GM23338 (cell line): ENCODE measurements at regions not wholly inside any gene's neighbourhood (a gene's known extent, or its start where the extent isn't known, plus 50 kb on each side); places are given as distances from the start of the nearest gene placed in this dataset.

Experiments
- ATAC-seq: fragments of 200-7000 bp; cut with Tn5 transposase; 3 replicates; pipeline ENCODE4 v1.9.1; 2020
- DNase-seq: peaks from one replicate; pipeline ENCODE4 v3.0.0-alpha.2; 2015; ENCODE audit warnings: low spot score
- H2AFZ ChIP-seq: fragments of 200-600 bp; sonication (generic); 2 replicates; pipeline ENCODE4 v1.8.0; 2016; ENCODE audit warnings: antibody characterized with exemption, mild to moderate bottlenecking, moderate library complexity
- H3F3A ChIP-seq: fragments of 200-600 bp; sonication (generic); replicated peaks from 2 replicates; pipeline ENCODE4 v1.8.0; 2017; ENCODE audit warnings: antibody characterized with exemption, mixed run types, low read depth
- H3K27ac ChIP-seq: fragments of 200-600 bp; sonication (generic); 2 replicates; pipeline ENCODE4 v1.6.1; 2016; ENCODE audit warnings: low read depth
- H3K27me3 ChIP-seq: fragments of 200-600 bp; sonication (generic); 2 replicates; pipeline ENCODE4 v1.8.0; 2016; ENCODE audit warnings: mild to moderate bottlenecking, mixed run types, moderate library complexity; ENCODE audit not compliant: insufficient read depth
- H3K36me3 ChIP-seq: fragments of 200-600 bp; sonication (generic); 2 replicates; pipeline ENCODE4 v1.8.0; 2016; ENCODE audit warnings: mild to moderate bottlenecking; ENCODE audit not compliant: insufficient read depth
- H3K4me1 ChIP-seq: fragments of 200-600 bp; sonication (generic); 2 replicates; pipeline ENCODE4 v1.8.0; 2016; ENCODE audit warnings: mild to moderate bottlenecking, moderate library complexity; ENCODE audit not compliant: insufficient read depth
- H3K4me2 ChIP-seq: fragments of 200-600 bp; sonication (generic); 2 replicates; pipeline ENCODE4 v1.7.1; 2017; ENCODE audit warnings: mixed run types
- H3K4me3 ChIP-seq: fragments of 200-600 bp; sonication (generic); 2 replicates; pipeline ENCODE4 v1.6.1; 2016; ENCODE audit warnings: mixed run types
- H3K79me2 ChIP-seq: fragments of 200-600 bp; sonication (generic); replicated peaks from 2 replicates; pipeline ENCODE4 v1.8.0; 2017; ENCODE audit warnings: mild to moderate bottlenecking; ENCODE audit not compliant: insufficient read depth
- H3K9me2 ChIP-seq: fragments of 200-600 bp; sonication (generic); 2 replicates; pipeline ENCODE4 v1.8.0; 2017; ENCODE audit not compliant: insufficient read depth
- H4K20me1 ChIP-seq: fragments of 200-600 bp; sonication (generic); replicated peaks from 2 replicates; pipeline ENCODE4 v1.8.0; 2017; ENCODE audit warnings: mild to moderate bottlenecking; ENCODE audit not compliant: insufficient read depth
- H3K27ac Mint-ChIP-seq: 2 replicates; pipeline ENCODE4 v1.8.0; 2020; ENCODE audit warnings: inconsistent platforms, mild to moderate bottlenecking, moderate library complexity, mixed read lengths
- H3K27me3 Mint-ChIP-seq: 3 replicates; pipeline ENCODE4 v1.8.0; 2022; ENCODE audit warnings: low read depth, mild to moderate bottlenecking, moderate library complexity, mixed read lengths, inconsistent platforms; ENCODE audit not compliant: insufficient read depth, poor library complexity
- H3K36me3 Mint-ChIP-seq: 3 replicates; pipeline ENCODE4 v1.8.0; 2021; ENCODE audit warnings: low read depth, mild to moderate bottlenecking, inconsistent platforms, moderate library complexity, mixed read lengths
- H3K4me1 Mint-ChIP-seq: 3 replicates; pipeline ENCODE4 v1.8.0; 2020; ENCODE audit warnings: mild to moderate bottlenecking, inconsistent platforms, mixed read lengths
- H3K4me3 Mint-ChIP-seq: 3 replicates; pipeline ENCODE4 v1.8.0; 2021; ENCODE audit warnings: moderate library complexity, mild to moderate bottlenecking, inconsistent platforms, mixed read lengths
- H3K9me3 Mint-ChIP-seq: 3 replicates; pipeline ENCODE4 v1.8.0; 2020; ENCODE audit warnings: moderate library complexity, mild to moderate bottlenecking, inconsistent platforms, mixed read lengths
- CREB1 ChIP-seq: fragments of 250-450 bp; sonication (Bioruptor Pico); IDR thresholded peaks from 2 replicates; pipeline ENCODE4 v1.5.0; 2020; ENCODE audit warnings: low read depth, mild to moderate bottlenecking, moderate library complexity
- EZH2 ChIP-seq: fragments of 200-600 bp; sonication (generic); IDR thresholded peaks from one replicate; pipeline ENCODE4 v1.8.0; 2017; ENCODE audit warnings: antibody characterized with exemption, mild to moderate bottlenecking, low read depth; ENCODE audit not compliant: unreplicated experiment
- EZH2phosphoT487 ChIP-seq: fragments of 200-600 bp; sonication (generic); IDR thresholded peaks from one replicate; pipeline ENCODE4 v1.8.1; 2018; ENCODE audit warnings: antibody characterized with exemption; ENCODE audit not compliant: unreplicated experiment
- NANOG ChIP-seq: IDR thresholded peaks from 2 replicates; pipeline ENCODE4 v1.6.1; 2016; ENCODE audit warnings: antibody characterized with exemption, borderline replicate concordance
- STAT1 ChIP-seq: IDR thresholded peaks from one replicate; pipeline ENCODE4 v1.6.1; 2016; ENCODE audit warnings: antibody characterized with exemption; ENCODE audit not compliant: unreplicated experiment
- ZNF114 ChIP-seq: fragments of 250-450 bp; sonication (Bioruptor Pico); IDR thresholded peaks from 2 replicates; pipeline ENCODE4 v1.5.0; 2020; ENCODE audit warnings: mild to moderate bottlenecking, moderate library complexity
- ZNF331 ChIP-seq: fragments of 250-450 bp; sonication (Bioruptor Pico); IDR thresholded peaks from 2 replicates; pipeline ENCODE4 v1.5.0; 2020; ENCODE audit warnings: low read depth, mild to moderate bottlenecking, moderate library complexity
- TF ChIP-seq, protein P1 (sequence below), 2 experiments: fragments of 200-600 bp in 1 of 2; sonication (generic) in 1 of 2; conservative IDR thresholded peaks; 2 replicates each; pipeline versions ENCODE4 v1.5.1 to v1.6.1; 2016 to 2017; ENCODE audit warnings: antibody characterized with exemption in 2 of 2, low read depth in 2 of 2, mild to moderate bottlenecking in 2 of 2, moderate library complexity in 1 of 2
- TF ChIP-seq, protein P2 (sequence below): IDR thresholded peaks from 2 replicates; pipeline ENCODE4 v1.6.1; 2016; ENCODE audit warnings: antibody characterized with exemption

DNA sequence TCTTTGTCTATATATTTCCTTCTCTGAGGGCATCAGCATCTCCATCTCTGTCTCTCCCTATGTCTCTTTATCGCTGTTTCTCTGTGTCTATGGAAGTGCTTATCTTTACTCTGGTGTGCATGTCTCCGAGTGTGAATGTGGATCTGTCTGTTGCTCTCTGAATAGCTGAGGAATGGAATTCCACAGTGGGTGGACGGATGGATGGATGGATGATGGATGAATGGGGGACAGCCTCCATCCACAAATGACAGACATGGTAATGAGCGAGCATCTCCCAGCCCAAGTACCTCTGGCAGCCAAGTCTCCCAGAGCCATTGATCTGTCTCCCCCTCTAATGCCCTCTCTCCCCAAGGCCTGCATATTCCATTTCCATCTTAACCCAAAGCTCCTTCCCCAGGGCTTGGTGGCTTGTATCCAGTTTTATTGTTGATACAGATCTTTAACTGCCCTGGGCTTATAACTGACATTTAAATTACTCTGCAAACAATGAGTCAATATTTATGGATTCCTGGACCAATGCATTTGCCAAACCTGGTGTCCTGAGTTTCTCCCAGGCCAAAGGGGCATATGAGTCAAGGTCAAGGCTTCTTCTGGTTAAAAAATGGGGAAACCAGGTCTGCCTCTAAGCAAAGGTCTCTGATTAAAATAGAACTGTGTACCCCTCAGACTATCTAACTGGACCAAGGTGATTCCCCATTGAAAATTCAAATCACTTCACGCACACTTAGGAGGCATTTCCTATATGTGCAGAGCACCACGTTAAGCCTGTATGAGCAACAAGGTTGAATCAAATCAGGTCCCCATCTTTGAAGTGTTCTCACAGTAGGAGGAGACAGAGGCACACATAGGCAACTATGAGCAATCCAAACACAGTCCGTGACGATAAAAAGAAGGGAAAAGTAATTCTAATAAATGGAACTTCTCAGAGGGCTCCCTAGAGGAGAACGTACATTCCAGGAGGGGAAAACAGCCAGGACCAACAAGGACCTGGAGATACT, 109.9 kb downstream of the TLE3 start:
- H3K4me1 ChIP-seq, result peaks cover 10% of the 10 kb centered on the region
- Mint-ChIP-seq H3K4me3 (no peak overlapping the region), H3K4me1 (peaks cover 8% of the 10 kb centered on the region), H3K27me3 (peaks cover 6% of the 10 kb centered on the region), H3K9me3 (no peaks in the 10 kb centered on the region), H3K27ac (no peak overlapping the region), H3K36me3 (no peaks in the 10 kb centered on the region)
- H3K36me3 ChIP-seq, result no peaks in the 10 kb centered on the region
- no peaks in the 10 kb centered on the region for H3F3A ChIP-seq
- H3K9me2 ChIP-seq, result no peaks in the 10 kb centered on the region
- no peak for DNase-seq
- no peak overlapping the region for H3K27ac ChIP-seq
- no peak overlapping the region for H3K4me2 ChIP-seq
- no peak for ATAC-seq
- H2AFZ ChIP-seq, result no peak overlapping the region
- no peaks in the 10 kb centered on the region for H4K20me1 ChIP-seq
- TF ChIP-seq EZH2 (no peak), ZNF331 (no peak), CREB1 (CRISPR knock-in tag) (no peak), STAT1 (no peak), ZNF114 (CRISPR knock-in tag) (no peak), NANOG (no peak)
- TF ChIP-seq, protein P1, sequence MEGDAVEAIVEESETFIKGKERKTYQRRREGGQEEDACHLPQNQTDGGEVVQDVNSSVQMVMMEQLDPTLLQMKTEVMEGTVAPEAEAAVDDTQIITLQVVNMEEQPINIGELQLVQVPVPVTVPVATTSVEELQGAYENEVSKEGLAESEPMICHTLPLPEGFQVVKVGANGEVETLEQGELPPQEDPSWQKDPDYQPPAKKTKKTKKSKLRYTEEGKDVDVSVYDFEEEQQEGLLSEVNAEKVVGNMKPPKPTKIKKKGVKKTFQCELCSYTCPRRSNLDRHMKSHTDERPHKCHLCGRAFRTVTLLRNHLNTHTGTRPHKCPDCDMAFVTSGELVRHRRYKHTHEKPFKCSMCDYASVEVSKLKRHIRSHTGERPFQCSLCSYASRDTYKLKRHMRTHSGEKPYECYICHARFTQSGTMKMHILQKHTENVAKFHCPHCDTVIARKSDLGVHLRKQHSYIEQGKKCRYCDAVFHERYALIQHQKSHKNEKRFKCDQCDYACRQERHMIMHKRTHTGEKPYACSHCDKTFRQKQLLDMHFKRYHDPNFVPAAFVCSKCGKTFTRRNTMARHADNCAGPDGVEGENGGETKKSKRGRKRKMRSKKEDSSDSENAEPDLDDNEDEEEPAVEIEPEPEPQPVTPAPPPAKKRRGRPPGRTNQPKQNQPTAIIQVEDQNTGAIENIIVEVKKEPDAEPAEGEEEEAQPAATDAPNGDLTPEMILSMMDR (conservative IDR thresholded peaks at IDR 0.05; ENCODE audit: low read depth in 2 of 2), result no peak
- TF ChIP-seq, protein P2, sequence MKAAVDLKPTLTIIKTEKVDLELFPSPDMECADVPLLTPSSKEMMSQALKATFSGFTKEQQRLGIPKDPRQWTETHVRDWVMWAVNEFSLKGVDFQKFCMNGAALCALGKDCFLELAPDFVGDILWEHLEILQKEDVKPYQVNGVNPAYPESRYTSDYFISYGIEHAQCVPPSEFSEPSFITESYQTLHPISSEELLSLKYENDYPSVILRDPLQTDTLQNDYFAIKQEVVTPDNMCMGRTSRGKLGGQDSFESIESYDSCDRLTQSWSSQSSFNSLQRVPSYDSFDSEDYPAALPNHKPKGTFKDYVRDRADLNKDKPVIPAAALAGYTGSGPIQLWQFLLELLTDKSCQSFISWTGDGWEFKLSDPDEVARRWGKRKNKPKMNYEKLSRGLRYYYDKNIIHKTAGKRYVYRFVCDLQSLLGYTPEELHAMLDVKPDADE, result no peak
- H3K79me2 ChIP-seq, result no peaks in the 10 kb centered on the region
- no peak overlapping the region for H3K4me3 ChIP-seq
- no peaks in the 10 kb centered on the region for H3K27me3 ChIP-seq

DNA sequence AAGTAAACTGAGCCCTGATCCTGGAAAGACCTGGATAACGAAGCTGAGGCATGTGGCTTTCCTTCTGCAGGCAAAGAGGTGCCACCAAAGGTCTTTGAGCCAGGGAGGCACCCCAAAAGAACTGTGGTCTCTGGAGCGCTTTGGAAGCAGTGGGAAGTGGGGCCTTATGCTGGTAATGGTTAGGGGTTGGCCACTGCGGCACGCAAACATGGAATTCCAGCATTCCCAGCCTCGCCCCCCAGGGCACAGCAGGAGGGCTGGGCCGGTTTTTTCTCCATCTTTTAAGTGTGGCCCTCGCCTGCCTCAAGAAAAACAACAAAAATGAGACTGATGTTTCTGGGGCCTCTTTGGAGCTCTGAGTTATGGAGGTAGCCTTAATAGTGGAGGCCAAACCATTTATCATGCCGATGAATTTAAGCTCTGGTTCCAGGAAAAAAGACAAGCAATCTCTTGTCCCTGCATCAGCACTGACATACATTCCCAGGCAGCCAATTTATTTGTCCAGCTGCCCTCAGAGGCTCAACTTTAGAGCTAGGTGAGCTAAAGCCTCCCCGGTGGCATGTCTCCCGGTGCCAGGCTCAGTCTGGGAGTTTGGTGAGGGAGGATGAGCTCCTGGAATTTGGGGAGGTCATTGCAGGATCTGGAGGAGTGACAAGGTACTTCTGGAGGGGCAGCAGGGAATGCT, 109.0 kb downstream of the TLE3 start:
- Histone ChIP-seq H3K27ac (no peak overlapping the region), H3K4me3 (no peak overlapping the region), H4K20me1 (no peaks in the 10 kb centered on the region; the same call in 1 of the 2 replicates), H3K36me3 (no peaks in the 10 kb centered on the region), H3K4me2 (no peak overlapping the region), H3K27me3 (no peaks in the 10 kb centered on the region), H3K79me2 (no peaks in the 10 kb centered on the region), H3F3A (no peaks in the 10 kb centered on the region), H3K9me2 (no peaks in the 10 kb centered on the region), H2AFZ (no peak overlapping the region), H3K4me1 (peaks cover 10% of the 10 kb centered on the region)
- Mint-ChIP-seq H3K27ac (no peak overlapping the region), H3K4me3 (no peak overlapping the region), H3K9me3 (no peaks in the 10 kb centered on the region), H3K4me1 (peaks cover 8% of the 10 kb centered on the region), H3K36me3 (no peaks in the 10 kb centered on the region), H3K27me3 (peaks cover 9% of the 10 kb centered on the region)
- DNase-seq, result peak; percentile 45
- ATAC-seq, result no peak
- no peak for TF ChIP-seq EZH2phosphoT487
- TF ChIP-seq, protein P1 (conservative IDR thresholded peaks at IDR 0.05; ENCODE audit: low read depth in 2 of 2), result no peak
- TF ChIP-seq EZH2, result no peak
- TF ChIP-seq NANOG, result no peak
